Dendritic cell treated with granulocyte-macrophage colony-stimulating factor and Interleukin-4, amounts not matched to agents 40 ng/mL and 50 ng/mL, for 4 days (primary cell): ENCODE measurements at regions not wholly inside any gene's neighbourhood (a gene's known extent, or its start where the extent isn't known, plus 50 kb on each side); places are given as distances from the start of the nearest gene placed in this dataset.
"Not testable (repeated sequence)": the region's sequence is repeated elsewhere in the genome, so short reads cannot be mapped to it uniquely, and the experiment has no call there.

Experiments used
- H3K27ac Mint-ChIP-seq: one replicate; pipeline ENCODE4 v1.8.0; 2022; ENCODE audit warnings: mild to moderate bottlenecking, mixed read lengths
- H3K27me3 Mint-ChIP-seq: one replicate; pipeline ENCODE4 v1.8.0; 2022; ENCODE audit warnings: mild to moderate bottlenecking, mixed read lengths
- H3K36me3 Mint-ChIP-seq: one replicate; pipeline ENCODE4 v1.8.0; 2022; ENCODE audit warnings: low read depth, mixed read lengths
- H3K4me1 Mint-ChIP-seq: one replicate; pipeline ENCODE4 v1.8.0; 2022; ENCODE audit warnings: low read depth, mixed read lengths
- H3K4me3 Mint-ChIP-seq: one replicate; pipeline ENCODE4 v1.8.0; 2022; ENCODE audit warnings: mild to moderate bottlenecking, moderate library complexity, mixed read lengths
- H3K9me3 Mint-ChIP-seq: one replicate; pipeline ENCODE4 v1.8.0; 2022; ENCODE audit warnings: mixed read lengths
- intact Hi-C: fragments of 100-400 bp; cut with micrococcal nuclease; formaldehyde crosslinking; loops from one replicate; pipeline ENCODE4 v1.15.0; 2022

DNA sequence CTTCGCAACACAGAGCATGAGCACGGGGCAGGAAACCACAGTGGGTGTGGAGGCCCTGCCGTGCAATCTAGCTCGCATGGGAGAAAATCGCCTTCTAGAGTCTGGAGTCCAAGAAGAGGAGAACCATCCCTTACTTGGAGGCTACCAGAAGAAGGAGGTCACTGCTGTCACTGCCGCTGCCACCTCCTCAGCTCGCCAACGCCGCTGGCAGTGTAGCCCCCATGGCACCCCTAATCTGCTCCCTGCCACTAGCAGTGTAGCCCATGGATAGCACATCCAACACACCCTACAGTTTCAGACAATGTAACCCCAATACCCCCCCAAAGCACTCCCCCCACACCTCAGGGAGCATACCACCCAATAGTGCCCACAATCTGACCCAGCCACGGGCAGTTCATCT, 438.0 kb upstream of the ZNF337 start:
- Mint-ChIP-seq H3K4me3 (no peak overlapping the region), H3K36me3 (no peaks in the 10 kb centered on the region), H3K4me1 (no peaks in the 10 kb centered on the region), H3K27ac (no peak overlapping the region), H3K27me3 (no peaks in the 10 kb centered on the region), H3K9me3 (peaks cover 40% of the 10 kb centered on the region)
- intact Hi-C loops: no loop called here

DNA sequence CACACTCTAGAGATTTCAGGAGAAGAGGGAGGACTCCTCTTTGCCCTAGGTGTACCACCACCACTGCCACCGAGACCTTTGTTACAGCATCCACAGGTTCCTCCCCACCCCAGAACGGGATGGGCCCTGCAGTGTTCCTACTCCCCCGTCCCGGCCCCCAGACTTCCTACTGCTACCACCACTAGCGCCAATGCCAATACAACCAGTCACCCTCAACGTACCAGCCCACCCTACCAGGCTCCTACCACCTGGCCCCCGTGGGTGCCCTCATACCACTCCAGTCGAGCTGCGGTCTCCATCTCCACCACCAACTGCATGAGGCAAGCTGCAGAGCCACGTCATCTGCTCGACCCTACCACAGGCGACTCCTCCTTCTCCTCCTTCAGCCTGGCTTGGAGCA, 437.1 kb upstream of the ZNF337 start:
- H3K27ac Mint-ChIP-seq, H3K36me3 Mint-ChIP-seq, H3K27me3 Mint-ChIP-seq, H3K4me3 Mint-ChIP-seq, intact Hi-C loops, H3K4me1 Mint-ChIP-seq: not testable (repeated sequence)
- H3K9me3 Mint-ChIP-seq: peaks cover 40% of the 10 kb centered on the region

DNA sequence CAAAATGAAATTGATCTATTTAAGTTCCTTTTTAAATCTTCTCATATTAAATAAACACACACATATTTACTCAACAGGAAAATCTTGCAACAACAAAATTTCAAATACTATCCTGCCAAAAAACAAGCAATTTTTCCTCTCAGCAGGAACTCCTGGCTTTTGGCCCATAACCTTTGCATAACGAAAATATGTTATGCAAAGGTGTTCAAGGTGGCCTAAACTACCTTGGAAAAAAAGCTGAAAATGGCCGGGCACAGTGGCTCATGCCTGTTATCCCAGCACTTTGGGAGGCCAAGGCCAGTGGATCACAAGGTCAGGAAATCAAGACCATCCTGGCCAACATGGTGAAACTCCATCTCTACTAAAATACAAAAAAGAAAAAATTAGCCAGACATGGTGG, 424.3 kb upstream of the ZNF337 start:
- H3K36me3 Mint-ChIP-seq, H3K27me3 Mint-ChIP-seq, H3K4me3 Mint-ChIP-seq, intact Hi-C loops, H3K27ac Mint-ChIP-seq, H3K9me3 Mint-ChIP-seq, H3K4me1 Mint-ChIP-seq: not testable (repeated sequence)

DNA sequence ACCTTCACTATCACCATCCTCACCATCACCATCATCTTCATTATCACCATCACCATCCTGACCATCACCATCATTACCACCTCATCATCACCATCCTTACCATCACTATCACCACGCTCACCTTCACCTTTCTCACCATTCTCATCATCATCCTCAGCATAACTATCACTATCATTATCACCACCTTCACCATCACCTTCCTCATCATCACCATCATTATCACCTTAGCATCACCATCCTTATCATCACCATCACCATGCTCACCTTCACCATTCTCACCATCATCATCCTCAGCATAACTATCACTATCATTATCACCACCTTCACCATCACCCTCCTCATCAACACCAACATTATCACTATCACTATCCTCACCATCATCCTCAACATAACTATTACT, 397.8 kb upstream of the ZNF337 start:
- H3K27me3 Mint-ChIP-seq, H3K4me3 Mint-ChIP-seq, H3K36me3 Mint-ChIP-seq, intact Hi-C loops, H3K27ac Mint-ChIP-seq, H3K4me1 Mint-ChIP-seq, H3K9me3 Mint-ChIP-seq: not testable (repeated sequence)

DNA sequence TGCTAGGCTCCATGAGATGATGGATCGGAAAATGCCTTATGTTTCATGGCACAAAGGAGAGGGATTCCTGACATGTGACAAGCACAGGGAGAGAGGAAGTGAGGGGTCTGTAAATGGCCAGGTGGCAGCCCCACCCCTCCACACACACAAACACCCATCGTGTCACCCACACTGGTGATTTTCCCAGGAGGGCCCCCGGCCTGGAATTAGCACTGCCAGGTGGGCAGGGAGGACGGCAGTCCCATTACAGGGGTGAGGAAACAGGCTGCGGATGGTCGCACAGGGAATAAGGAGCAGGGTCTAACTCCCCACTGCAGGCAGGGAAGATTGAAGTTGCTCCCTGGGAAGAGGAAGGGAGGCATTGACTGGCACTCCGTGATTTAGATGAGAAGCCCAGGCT, 395.3 kb upstream of the ZNF337 start:
- intact Hi-C loops, H3K4me1 Mint-ChIP-seq, H3K27ac Mint-ChIP-seq, H3K27me3 Mint-ChIP-seq, H3K9me3 Mint-ChIP-seq, H3K36me3 Mint-ChIP-seq, H3K4me3 Mint-ChIP-seq: not testable (repeated sequence)

DNA sequence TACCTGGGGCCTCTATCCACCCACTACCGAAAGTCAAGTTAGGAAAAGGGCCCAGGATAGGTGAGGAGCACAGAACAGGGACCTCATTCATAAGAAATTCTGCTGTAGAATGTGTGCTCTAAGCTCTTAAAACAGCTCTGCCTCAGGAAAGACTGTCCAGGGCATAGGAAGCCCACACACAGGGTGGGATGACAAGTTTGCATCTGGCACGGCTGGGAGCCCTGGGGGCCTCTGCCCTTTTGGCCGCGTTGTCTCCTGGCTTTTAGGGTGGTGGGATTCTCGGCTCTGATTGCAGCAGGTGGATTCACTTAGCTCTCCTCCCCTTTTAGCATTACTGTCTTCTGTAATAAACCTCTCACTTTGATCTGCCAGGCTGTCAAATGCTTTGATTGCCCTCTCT, 389.5 kb upstream of the ZNF337 start:
- H3K4me3 Mint-ChIP-seq, intact Hi-C loops: not testable (repeated sequence)

DNA sequence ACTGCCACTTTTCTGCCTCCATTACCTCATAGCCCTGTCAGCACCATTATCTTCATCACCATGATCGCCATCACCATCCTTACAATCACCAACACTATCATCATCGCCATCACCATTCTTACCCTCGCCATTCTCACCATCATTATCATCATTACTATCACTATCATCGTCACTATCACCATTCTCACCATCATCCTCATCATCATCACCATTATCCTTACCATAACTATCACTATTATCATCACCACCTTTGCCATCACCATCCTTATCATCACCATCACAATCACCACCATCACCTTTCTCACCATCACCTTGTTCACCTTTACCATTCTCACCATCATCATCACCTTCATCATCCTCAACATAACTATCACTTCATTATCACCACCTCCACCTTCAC, 377.3 kb upstream of the ZNF337 start:
- H3K4me3 Mint-ChIP-seq, H3K9me3 Mint-ChIP-seq, H3K27ac Mint-ChIP-seq, H3K27me3 Mint-ChIP-seq, H3K4me1 Mint-ChIP-seq, H3K36me3 Mint-ChIP-seq, intact Hi-C loops: not testable (repeated sequence)

More for the DNA sequence above, 389.5 kb upstream of the ZNF337 start:
- H3K36me3 Mint-ChIP-seq, H3K9me3 Mint-ChIP-seq, H3K27me3 Mint-ChIP-seq, H3K27ac Mint-ChIP-seq, H3K4me1 Mint-ChIP-seq: not testable (repeated sequence)

DNA sequence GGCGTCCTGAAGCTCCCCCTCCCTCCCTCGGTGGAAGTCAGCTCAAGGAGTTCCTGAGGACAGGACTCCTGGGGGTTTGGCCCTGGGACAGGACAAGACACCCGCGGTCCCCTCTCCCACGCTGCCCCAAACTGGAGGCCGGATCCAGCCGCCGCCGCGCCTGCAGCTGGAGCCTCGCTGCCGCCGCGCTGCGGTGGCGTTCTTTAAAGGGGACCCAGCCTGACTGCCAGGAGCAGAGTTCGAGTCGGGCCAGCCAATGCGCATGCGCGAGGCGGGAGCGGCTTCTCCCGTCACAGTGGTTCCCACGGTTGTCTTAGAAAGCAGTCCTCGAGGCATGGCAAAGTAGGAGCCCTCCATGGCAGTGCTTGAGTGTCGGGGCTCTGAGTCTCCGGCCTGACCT, 362.7 kb upstream of the ZNF337 start:
- H3K27me3 Mint-ChIP-seq, H3K9me3 Mint-ChIP-seq, H3K4me3 Mint-ChIP-seq, H3K27ac Mint-ChIP-seq, H3K36me3 Mint-ChIP-seq, intact Hi-C loops, H3K4me1 Mint-ChIP-seq: not testable (repeated sequence)

DNA sequence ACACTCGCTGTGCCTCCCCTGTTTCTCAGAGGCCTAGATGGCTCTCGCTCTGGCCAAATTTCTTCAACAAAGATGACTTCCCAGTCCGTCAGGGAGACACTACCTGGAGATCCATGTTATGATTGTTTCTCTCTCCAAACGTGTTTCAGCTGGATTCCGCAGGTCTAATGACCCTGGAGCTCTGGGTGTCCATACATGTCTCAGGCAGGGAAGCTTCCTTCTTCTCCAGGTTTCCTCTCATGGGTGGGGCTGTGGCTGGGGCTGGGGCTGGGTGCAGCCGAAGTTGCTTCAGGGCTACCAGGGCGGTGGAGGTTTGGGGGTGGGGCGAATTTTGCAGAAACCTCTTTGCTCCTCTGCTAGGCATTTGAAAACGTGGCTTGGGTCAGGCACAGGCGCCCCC, 361.8 kb upstream of the ZNF337 start:
- H3K4me3 Mint-ChIP-seq, H3K27ac Mint-ChIP-seq, intact Hi-C loops, H3K27me3 Mint-ChIP-seq, H3K36me3 Mint-ChIP-seq, H3K9me3 Mint-ChIP-seq, H3K4me1 Mint-ChIP-seq: not testable (repeated sequence)

DNA sequence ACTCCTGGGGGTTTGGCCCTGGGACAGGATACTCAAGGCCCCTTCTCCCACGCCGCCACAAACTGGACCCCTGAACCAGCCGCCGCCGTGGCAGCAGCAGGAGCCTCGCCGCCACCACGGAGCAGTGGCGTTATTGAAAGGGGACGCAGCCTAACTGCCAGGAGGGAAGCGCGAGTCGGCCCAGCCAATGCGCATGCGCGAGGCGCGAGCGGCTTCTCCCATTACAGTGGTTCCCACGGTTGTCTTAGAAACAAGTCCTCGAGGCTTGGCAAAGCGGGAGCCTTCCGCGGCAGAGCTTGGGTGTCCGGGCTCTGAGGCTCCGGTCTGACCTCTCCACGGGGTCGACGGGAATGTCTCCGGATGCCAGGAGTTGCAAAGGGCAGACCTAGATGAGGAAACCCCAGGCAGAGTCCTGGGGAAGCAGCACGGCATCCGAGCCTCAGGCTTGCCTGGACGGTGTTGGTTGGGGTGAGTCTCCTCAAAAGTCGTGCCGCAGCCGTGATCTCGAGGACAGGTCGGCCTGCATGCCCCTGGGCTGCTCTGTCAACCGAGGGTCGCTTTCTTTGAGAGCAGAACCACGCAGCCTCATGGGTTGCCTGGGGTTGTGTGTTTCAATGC, 360.6 kb upstream of the ZNF337 start:
- H3K4me3 Mint-ChIP-seq, H3K27ac Mint-ChIP-seq, H3K27me3 Mint-ChIP-seq, H3K36me3 Mint-ChIP-seq, intact Hi-C loops, H3K4me1 Mint-ChIP-seq, H3K9me3 Mint-ChIP-seq: not testable (repeated sequence)

DNA sequence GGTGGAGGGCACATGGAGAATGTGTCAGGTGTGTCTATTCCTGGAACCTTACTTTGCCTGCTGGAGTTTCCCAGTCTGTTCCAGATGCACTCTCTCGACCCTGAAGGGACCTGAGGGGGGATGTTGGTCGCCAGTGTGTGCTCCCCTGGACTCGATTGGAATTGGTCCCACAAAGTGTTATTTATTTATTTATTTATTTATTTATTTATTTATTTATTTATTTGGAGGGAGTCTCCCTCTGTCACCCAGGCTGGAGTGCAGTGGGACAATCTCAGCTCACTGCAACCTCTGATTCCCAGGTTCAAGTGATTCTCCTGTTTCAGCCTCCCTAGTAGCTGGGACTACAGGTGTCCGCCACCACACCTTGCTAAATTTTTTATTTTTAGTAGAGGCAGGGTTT, 329.1 kb upstream of the ZNF337 start:
- H3K4me3 Mint-ChIP-seq, H3K27ac Mint-ChIP-seq, H3K36me3 Mint-ChIP-seq, intact Hi-C loops, H3K4me1 Mint-ChIP-seq, H3K9me3 Mint-ChIP-seq, H3K27me3 Mint-ChIP-seq: not testable (repeated sequence)

DNA sequence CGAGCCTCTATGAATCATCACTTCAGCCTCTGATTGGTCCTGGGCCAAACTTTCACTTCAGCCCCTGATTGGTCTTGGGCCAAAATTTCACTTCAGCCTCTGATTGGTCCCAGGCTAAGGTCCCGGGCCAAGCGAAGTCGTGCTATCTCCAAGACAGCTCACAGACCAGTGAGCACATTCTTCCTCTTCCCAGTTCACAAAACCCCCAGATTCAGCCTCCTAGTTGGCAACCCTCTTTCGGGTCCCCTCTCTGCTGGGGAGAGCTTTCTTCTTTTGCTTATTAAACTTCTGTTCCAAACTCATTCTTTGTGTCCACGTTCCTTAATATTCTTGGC, 314.3 kb upstream of the ZNF337 start:
- H3K27me3 Mint-ChIP-seq, H3K36me3 Mint-ChIP-seq, H3K4me1 Mint-ChIP-seq, H3K9me3 Mint-ChIP-seq, H3K4me3 Mint-ChIP-seq, intact Hi-C loops, H3K27ac Mint-ChIP-seq: not testable (repeated sequence)

DNA sequence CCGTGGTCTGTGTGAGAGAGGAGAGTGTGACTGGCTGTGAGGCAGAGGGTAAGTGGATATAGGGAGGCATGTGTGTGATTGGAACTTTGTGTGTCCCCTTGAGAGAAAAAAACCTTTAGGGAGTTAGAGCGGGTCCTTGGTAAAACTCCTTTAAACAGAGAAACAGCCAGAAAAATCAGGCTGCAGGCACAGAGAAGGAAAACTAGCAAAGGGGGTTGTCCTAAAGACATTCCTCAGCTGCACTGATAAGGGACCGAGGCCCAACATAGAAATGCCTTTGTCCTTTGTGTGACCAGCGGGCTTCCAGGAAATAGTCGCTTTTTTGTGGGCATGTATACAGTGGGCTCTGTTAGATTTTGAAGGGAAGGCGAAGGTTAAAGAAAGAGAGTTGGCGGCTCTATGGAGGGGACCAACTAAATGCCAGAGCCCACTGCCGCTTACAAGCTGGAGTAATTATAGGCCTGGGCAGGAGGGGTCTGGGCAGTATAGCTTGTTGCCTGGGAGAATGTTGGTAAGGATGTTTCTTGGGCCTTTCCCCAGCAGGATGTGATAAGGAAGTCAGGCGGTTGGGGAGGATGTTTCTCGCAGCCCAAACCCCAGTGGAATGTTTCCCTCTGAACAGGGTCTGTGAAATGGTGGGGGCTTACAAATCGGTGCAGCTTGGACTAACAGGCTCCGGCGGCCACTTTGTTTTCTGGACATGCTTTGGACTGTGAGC, 313.7 kb upstream of the ZNF337 start:
- H3K36me3 Mint-ChIP-seq, H3K4me1 Mint-ChIP-seq, intact Hi-C loops, H3K9me3 Mint-ChIP-seq, H3K27me3 Mint-ChIP-seq: not testable (repeated sequence)
- H3K27ac Mint-ChIP-seq: peak overlapping the region; percentile 82
- H3K4me3 Mint-ChIP-seq: peak overlapping the region; percentile 82

DNA sequence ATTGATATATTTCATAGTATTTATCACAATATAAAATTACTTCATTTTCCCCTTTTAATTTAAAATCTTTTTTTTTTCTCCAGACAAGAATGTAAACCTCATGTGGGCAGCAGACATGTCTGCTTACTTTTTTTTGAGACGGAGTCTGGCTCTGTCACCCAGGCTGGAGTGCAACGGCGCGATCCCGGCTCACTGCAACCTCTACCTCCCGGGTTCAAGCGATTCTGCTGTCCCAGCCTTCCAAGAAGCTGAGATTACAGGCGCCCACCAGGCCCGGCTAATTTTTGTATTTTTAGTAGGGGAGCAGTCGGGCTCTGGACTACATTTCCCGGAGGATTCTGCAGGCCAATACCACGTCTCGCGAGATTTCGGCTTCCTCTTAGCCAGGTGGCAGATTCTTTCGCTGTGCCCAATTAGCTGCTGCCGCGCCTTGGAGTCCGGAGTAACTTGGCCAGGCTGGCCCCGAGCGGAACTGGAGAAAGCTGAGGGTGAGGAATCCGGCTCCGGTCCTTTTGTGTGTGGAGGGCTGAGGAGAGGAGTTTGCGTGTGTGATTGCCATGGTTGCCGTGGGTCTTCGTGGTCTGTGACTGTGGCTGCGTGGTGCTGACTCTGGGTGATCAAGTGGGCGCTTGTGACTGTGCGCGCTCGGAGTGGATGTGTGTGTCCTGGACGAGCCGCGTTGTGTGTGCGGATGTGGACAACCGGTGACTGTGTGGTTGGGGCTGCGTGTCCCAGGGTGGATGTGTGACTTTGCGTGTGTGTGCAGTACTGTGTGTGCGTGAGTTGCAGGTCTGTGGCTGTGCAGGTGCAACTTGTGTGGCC, 313.0 kb upstream of the ZNF337 start:
- H3K4me1 Mint-ChIP-seq, intact Hi-C loops, H3K27me3 Mint-ChIP-seq, H3K9me3 Mint-ChIP-seq, H3K36me3 Mint-ChIP-seq: not testable (repeated sequence)
- peak overlapping the region; percentile 82 for H3K27ac Mint-ChIP-seq
- peak overlapping the region; percentile 82 for H3K4me3 Mint-ChIP-seq

DNA sequence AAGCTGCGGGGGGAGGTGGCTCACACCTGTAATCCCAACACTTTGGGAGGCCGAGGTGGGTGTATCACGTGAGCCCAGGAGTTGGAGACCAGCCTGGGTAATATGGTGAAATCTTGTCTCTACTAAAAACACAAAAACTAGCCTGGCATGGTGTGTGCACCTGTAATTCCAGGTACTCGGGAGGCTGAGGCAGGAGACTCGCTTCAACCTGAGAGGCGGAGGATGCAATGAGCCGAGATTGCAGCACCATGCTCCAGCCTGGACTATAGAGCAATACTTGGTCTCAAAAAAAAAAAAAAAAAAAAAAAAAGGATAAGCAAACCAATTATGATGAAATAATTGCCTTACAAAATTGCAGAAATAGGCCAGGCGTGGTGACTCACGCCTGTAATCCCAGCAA, 311.4 kb upstream of the ZNF337 start:
- H3K9me3 Mint-ChIP-seq, intact Hi-C loops, H3K27me3 Mint-ChIP-seq, H3K4me1 Mint-ChIP-seq, H3K4me3 Mint-ChIP-seq, H3K27ac Mint-ChIP-seq, H3K36me3 Mint-ChIP-seq: not testable (repeated sequence)
